Spinal cord (tissue), 9 donors: ENCODE measurements at regions not wholly inside any gene's neighbourhood (a gene's known extent, or its start where the extent isn't known, plus 50 kb on each side); places are given as distances from the start of the nearest gene placed in this dataset.

ENCODE experiments used
- DNase-seq, 6 donors: peaks; one replicate each; pipeline versions ENCODE4 v3.0.0 to v3.0.0-alpha.2; 2013 to 2015; ENCODE audit warnings: low spot score in 6 of 6, low read depth in 4 of 6
- H3K27ac ChIP-seq: one replicate; pipeline ENCODE4 v1.5.1; 2013; ENCODE audit warnings: low read depth, low read length, control low read depth
- H3K27me3 ChIP-seq: one replicate; pipeline ENCODE4 v1.6.1; 2013; ENCODE audit warnings: low read length; ENCODE audit not compliant: control insufficient read depth, insufficient read depth
- H3K36me3 ChIP-seq: one replicate; pipeline ENCODE4 v1.6.1; 2013; ENCODE audit warnings: low read length; ENCODE audit not compliant: control insufficient read depth, insufficient read depth
- H3K4me1 ChIP-seq: one replicate; pipeline ENCODE4 v1.6.1; 2013; ENCODE audit warnings: low read length; ENCODE audit not compliant: control insufficient read depth, insufficient read depth
- H3K4me3 ChIP-seq: one replicate; pipeline ENCODE4 v1.5.1; 2013; ENCODE audit warnings: low read depth, low read length, control low read depth
- H3K9me3 ChIP-seq: one replicate; pipeline ENCODE4 v1.6.1; 2013; ENCODE audit warnings: low read length; ENCODE audit not compliant: control insufficient read depth, insufficient read depth
- WGBS: methylation state at CpG from one replicate; pipeline ENCODE4 v1.1.5; 2013; ENCODE audit warnings: missing lambda C conversion rate; ENCODE audit not compliant: insufficient coverage; 5-methylcytosine and 5-hydroxymethylcytosine counted together
- donor health status: healthy.

DNA sequence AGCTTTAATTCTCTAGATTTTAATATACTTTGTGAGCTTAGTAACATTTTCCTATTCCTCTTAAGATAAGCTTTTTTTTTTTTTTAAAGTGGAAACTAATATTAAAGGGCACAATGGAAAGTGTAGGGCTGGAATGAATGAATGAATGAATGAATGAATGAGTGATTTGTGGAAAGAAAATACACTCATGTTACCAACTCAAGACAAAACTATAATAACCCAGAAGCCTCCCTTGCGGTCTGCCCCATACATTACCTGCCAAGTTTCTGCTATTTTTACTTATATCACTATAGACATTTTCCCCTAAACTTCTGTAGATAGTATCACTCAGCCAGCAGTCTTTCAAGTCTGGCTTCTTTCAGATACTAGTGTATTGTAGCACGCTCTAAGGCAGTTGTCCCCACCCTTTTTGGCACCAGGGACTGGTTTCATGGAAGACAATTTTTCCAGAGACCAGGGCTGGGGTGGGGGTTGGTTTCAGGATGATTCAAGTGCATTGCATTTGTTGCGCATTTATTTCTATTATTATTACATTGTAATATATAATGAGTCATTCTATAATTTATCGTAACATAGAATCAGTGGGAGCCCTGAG is 932.2 kb downstream of the TBC1D22A start:
- no peak for DNase-seq
- H3K4me1 ChIP-seq = no peaks in the 10 kb centered on the region
- WGBS = no CpG with 5 or more reads among the region's 4 CpGs
- H3K27me3 ChIP-seq = no peaks in the 10 kb centered on the region
- H3K36me3 ChIP-seq = no peaks in the 10 kb centered on the region
- H3K4me3 ChIP-seq = no peak overlapping the region
- H3K27ac ChIP-seq = no peak overlapping the region
- no peaks in the 10 kb centered on the region for H3K9me3 ChIP-seq

DNA sequence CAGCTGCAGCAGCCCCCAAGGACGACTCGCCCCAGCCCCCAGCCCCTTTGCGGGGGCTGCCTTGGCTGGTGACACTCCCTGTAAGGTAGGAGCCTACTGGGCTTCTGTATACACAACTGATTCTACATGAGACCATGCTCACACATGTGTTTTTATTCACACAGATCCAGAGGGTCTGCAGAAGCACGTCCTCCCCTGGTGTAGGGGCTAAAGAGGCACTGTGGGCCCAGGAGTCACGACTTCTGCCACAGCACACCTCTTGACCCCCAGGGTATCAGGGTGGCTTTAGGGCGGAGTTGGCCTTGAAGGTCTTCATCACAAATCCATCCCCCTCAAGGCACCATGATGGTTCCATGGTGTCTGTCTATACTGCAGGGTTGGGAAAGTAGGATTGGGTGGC is 931.2 kb downstream of the TBC1D22A start:
- DNase-seq = no peak
- WGBS = 95% methylated on average over 3 of the region's 6 CpGs
- Histone ChIP-seq H3K27ac (no peak overlapping the region), H3K36me3 (no peaks in the 10 kb centered on the region), H3K4me3 (no peak overlapping the region), H3K4me1 (no peaks in the 10 kb centered on the region), H3K27me3 (no peaks in the 10 kb centered on the region), H3K9me3 (no peaks in the 10 kb centered on the region)

DNA sequence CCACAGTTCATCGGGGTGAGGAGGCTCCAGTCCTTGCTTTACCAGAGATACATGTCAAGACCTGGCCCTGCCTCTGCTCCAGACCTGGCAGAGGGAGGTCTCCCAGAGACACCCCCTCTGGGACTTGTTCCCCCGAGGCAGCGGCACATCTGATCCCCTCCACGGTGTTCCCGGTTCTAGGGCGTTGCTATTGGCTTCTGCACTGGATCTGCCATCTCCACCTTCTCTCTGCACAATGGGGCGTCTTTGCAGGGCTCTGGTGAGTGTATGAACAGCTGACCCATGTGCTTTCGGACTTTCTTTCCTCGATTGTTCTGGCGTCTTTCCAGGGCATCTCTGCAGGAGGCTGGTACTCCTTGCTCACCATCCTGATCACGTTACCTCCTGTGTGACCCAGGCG is 930.4 kb downstream of the TBC1D22A start:
- no peaks in the 10 kb centered on the region for H3K9me3 ChIP-seq
- no peaks in the 10 kb centered on the region for H3K27me3 ChIP-seq
- no peak overlapping the region for H3K4me3 ChIP-seq
- WGBS = 73% methylated on average over 6 of the region's 12 CpGs
- H3K27ac ChIP-seq = no peak overlapping the region
- no peaks in the 10 kb centered on the region for H3K4me1 ChIP-seq
- DNase-seq = no peak
- no peaks in the 10 kb centered on the region for H3K36me3 ChIP-seq

DNA sequence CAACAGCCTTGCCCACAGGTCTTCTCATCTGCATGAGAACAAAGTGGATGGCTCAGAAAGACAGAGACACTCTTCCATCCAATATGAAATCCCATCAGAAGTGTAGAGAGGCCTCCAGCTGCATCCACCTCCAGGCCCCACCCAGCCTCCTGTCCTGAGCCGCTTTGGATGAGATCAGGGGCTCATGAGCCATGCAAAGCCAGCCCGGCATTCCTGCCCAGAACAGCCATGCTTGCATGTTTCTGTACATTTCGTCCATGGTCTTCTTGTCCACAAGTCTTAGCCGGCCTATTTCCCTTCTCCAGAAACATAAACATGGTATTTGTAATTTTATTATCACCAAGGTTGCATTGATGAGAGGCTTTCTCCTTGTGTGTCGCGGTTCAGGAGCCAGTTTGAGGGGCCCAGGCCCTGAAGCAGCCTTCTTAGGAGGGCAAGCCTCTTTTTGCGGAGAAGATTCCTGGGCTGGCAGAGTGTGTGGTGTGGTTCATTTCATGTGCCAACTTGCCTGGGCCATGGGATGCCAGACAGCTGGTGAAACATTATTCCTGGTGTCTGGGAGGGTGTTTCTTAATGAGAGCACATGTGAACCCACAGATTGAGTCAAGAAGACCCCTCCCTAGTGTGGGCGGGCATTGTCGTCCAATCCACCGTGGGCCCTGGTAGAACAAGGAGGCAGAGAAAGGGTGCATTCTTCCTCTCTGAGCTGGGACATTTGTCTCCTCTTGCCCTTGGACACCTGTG is 928.9 kb downstream of the TBC1D22A start:
- H3K36me3 ChIP-seq = no peaks in the 10 kb centered on the region
- no peak for DNase-seq
- H3K9me3 ChIP-seq = no peaks in the 10 kb centered on the region
- H3K27me3 ChIP-seq = no peaks in the 10 kb centered on the region
- no peaks in the 10 kb centered on the region for H3K4me1 ChIP-seq
- H3K4me3 ChIP-seq = no peak overlapping the region
- H3K27ac ChIP-seq = no peak overlapping the region
- WGBS = 93% methylated on average over 7 of the region's 10 CpGs

DNA sequence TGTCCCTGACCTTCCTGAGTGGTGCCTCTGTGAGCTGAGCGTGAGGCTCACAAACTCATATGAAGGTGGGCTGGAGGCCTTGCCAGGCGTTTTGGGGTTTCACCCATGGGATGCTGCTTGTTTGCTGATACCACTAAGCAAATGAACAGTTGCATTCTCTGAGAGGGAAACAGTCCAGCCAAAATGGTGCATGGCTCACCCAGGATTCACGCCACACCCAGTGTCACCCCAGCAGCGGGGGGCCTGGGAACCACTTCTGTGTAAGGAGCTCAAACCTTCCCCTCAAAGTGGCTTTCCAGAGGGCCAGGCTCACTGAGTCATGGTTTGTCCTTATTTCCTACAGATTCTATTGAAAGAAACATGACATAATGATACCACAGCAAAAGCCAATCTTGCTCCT is 928.1 kb downstream of the TBC1D22A start:
- no peaks in the 10 kb centered on the region for H3K9me3 ChIP-seq
- no peaks in the 10 kb centered on the region for H3K36me3 ChIP-seq
- no peaks in the 10 kb centered on the region for H3K27me3 ChIP-seq
- no peak overlapping the region for H3K4me3 ChIP-seq
- no peak for DNase-seq
- H3K4me1 ChIP-seq = no peaks in the 10 kb centered on the region
- WGBS = 95% methylated on average over 4 of the region's 4 CpGs
- H3K27ac ChIP-seq = no peak overlapping the region

DNA sequence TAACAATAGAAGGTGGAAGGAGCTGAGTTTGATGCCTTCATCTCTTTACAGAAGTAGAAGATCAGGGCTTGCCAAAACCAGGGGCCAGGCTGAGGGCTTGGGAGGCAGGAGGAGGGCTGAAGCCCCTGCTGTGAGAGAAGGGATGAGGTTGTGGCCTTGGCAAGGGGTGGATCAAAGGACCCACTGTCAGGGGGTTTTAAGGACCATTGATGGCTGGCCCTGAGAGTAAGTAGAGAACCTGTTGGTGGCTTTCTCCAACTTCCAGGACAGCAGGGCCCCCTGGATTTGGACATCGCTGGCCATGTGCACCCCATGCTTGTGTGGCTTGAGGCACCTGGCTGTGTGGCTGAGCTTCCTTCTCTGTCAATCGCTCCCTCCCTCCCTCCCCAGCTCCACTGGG is 927.7 kb downstream of the TBC1D22A start:
- H3K9me3 ChIP-seq = no peaks in the 10 kb centered on the region
- H3K27me3 ChIP-seq = no peaks in the 10 kb centered on the region
- H3K4me1 ChIP-seq = no peaks in the 10 kb centered on the region
- DNase-seq = no peak
- H3K36me3 ChIP-seq = no peaks in the 10 kb centered on the region
- WGBS = 100% methylated on average over 1 of the region's 2 CpGs
- no peak overlapping the region for H3K4me3 ChIP-seq
- no peak overlapping the region for H3K27ac ChIP-seq

DNA sequence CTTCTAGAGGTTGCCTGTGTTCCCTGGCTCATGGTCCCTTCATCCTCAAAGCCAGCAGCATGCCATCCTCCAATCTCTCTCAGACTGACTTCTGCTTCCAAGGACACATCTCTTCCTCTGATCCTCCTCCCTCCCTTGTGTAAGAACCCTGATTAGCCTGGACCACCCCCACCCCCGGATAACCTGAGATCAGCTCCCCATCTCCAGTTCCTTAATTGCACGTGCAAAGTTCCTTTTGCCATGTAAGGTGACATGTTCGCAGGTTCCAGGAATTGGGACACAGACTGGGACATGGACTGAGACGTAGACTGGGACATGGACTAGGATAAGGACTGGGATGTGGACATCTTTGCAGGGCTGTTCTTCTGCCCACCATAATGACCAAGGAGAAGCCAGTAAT is 925.3 kb downstream of the TBC1D22A start:
- no peak for DNase-seq
- no peak overlapping the region for H3K4me3 ChIP-seq
- H3K4me1 ChIP-seq = no peaks in the 10 kb centered on the region
- 100% methylated on average over 3 of the region's 4 CpGs for WGBS
- no peaks in the 10 kb centered on the region for H3K27me3 ChIP-seq
- H3K27ac ChIP-seq = no peak overlapping the region
- no peaks in the 10 kb centered on the region for H3K9me3 ChIP-seq
- no peaks in the 10 kb centered on the region for H3K36me3 ChIP-seq

DNA sequence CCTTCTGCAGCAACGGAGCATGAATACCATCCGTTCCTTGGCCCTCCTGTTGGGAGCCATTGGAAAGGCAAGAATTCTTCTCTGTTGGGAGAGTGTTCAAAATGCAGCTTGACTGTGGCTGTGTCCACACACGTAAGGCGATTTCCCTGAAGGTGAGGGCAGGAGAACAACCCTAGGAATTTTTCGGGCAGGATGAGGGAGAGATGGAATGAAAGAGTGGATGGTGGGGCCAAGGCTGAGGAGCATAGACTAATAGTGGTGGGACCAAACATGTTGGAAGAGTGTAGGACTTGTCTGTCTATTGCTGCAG is 924.9 kb downstream of the TBC1D22A start:
- H3K27ac ChIP-seq = no peak overlapping the region
- H3K27me3 ChIP-seq = no peaks in the 10 kb centered on the region
- WGBS = 80% methylated on average over 5 of the region's 5 CpGs
- no peaks in the 10 kb centered on the region for H3K9me3 ChIP-seq
- no peaks in the 10 kb centered on the region for H3K4me1 ChIP-seq
- no peaks in the 10 kb centered on the region for H3K36me3 ChIP-seq
- DNase-seq = no peak
- no peak overlapping the region for H3K4me3 ChIP-seq

DNA sequence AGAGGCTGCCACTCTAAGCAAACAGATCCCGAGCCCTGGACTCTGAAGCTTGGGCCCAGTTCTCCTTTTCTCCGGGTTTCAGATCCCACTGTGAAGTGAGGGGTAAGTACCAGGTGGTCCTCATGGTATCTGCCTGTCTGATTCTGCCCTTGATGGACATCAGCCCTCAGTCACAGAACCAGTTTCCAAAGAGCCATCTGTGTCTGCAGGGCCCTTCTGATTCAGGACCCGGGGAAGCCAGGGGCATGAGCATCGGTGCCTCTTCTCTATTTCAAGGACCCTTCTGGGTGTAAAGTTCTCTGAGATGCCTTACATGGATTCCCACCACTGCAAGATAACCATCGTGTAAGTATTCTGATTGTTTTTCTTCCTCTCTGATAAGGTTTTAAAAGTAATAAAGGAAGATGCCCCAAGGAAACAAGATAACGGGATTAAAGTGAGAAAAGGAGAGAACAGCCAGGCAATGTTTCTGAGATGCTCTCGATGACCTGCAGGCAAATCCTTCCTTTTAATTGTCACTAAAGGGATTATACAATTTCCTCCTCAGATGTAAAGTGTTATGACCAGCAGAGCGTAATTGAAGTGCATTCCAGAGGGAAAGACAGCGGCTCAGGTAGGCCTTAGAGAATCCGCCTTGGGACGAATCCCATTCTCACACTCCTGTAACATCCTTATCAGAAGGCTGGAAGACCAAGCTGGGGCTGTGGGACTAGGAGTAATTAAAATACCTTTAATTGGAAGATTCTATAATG is 924.3 kb downstream of the TBC1D22A start:
- Histone ChIP-seq H3K27ac (no peak overlapping the region), H3K4me1 (no peaks in the 10 kb centered on the region), H3K4me3 (no peak overlapping the region), H3K36me3 (no peaks in the 10 kb centered on the region), H3K27me3 (no peaks in the 10 kb centered on the region), H3K9me3 (no peaks in the 10 kb centered on the region)
- peak in 1 of 6 donors; percentile 48 for DNase-seq
- WGBS = 90% methylated on average over 2 of the region's 11 CpGs
